ENCODE measurements at regions not wholly inside any gene's neighbourhood (a gene's known extent, or its start where the extent isn't known, plus 50 kb on each side); places are given as distances from the start of the nearest gene placed in this dataset.
"Not testable (repeated sequence)": the region's sequence is repeated elsewhere in the genome, so short reads cannot be mapped to it uniquely, and the experiment has no call there.

DNA sequence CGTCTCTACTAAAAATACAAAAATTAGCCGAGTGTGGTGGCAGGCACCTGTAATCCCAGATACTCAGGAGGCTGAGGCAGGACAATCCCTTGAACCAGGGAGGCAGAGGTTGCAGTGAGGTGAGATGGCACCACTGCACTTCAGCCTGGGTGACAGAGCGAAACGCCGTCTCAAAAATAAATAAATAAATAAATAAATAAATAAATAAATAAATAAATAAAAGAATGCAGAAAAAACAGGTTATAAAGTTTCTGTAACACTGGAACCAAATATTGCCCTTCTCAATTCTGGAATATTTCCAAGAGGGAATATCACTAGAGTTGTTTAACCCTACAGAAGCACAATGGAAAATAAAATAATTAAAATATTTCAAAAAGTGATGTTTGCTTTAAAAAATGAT, 418.4 kb downstream of the ADAM29 start:
- H4K91ac ChIP-seq (replicated peaks; ENCODE audit: insufficient read length, low read length); H3K4me3 ChIP-seq (ENCODE audit: extremely low read depth in 1 of 4, insufficient read depth in 2 of 4, low read depth in 3 of 4, low read length in 4 of 4); H4K8ac ChIP-seq (ENCODE audit: extremely low read depth, insufficient read depth, low read length); H2AK5ac ChIP-seq (ENCODE audit: low read depth, low read length); H2BK15ac ChIP-seq (ENCODE audit: low read length); H4K5ac ChIP-seq (ENCODE audit: insufficient read length, low read depth, low read length); FAIRE-seq; H3K4me1 ChIP-seq (replicated peaks in 1 of 4; ENCODE audit: control insufficient read depth in 3 of 4, insufficient read depth in 4 of 4, low read length in 3 of 4); H3K36me3 ChIP-seq (ENCODE audit: control insufficient read depth in 2 of 4, insufficient read depth in 4 of 4, low read length in 3 of 4); POLR2A ChIA-PET (ENCODE audit: partially characterized antibody); H3K9me3 ChIP-seq (ENCODE audit: insufficient read depth in 2 of 2, low read depth in 1 of 2, low read length in 1 of 2); H2BK12ac ChIP-seq (ENCODE audit: low read depth, low read length); H2BK5ac ChIP-seq (ENCODE audit: low read depth, low read length); H2AFZ ChIP-seq (ENCODE audit: low read length); CTCF ChIA-PET (ENCODE audit: partially characterized antibody); H4K20me1 ChIP-seq (replicated peaks in 1 of 2; ENCODE audit: control insufficient read depth in 1 of 2, insufficient read depth in 2 of 2, low read length in 2 of 2); H3K56ac ChIP-seq (replicated peaks; ENCODE audit: insufficient read length, low read depth, low read length); H3K79me1 ChIP-seq (ENCODE audit: low read depth, low read length); H3K27ac ChIP-seq (ENCODE audit: low read depth, low read length); H2BK20ac ChIP-seq (ENCODE audit: low read length); H3K4ac ChIP-seq (replicated peaks; ENCODE audit: insufficient read length, low read depth, low read length); DNase-seq (ENCODE audit: low read depth in 1 of 2, low spot score in 2 of 2); H3K23me2 ChIP-seq (ENCODE audit: low read depth, low read length); H3K23ac ChIP-seq (ENCODE audit: insufficient read length); H3K9ac ChIP-seq (replicated peaks in 1 of 4; ENCODE audit: extremely low read depth in 1 of 4, low read depth in 3 of 4, low read length in 3 of 4); H2BK120ac ChIP-seq (replicated peaks; ENCODE audit: low read depth, low read length); H3K14ac ChIP-seq (ENCODE audit: insufficient read length); H3K18ac ChIP-seq (ENCODE audit: extremely low read depth, low read length); H3K79me2 ChIP-seq (ENCODE audit: control insufficient read depth in 1 of 2, insufficient read depth in 2 of 2, low read length in 2 of 2); H3K27me3 ChIP-seq (replicated peaks in 1 of 4; ENCODE audit: control insufficient read depth in 3 of 4, extremely low read depth in 1 of 4, insufficient read depth in 3 of 4, low read length in 3 of 4); H3K4me2 ChIP-seq (ENCODE audit: insufficient read depth in 1 of 2, low read depth in 2 of 2, low read length in 2 of 2): not testable (repeated sequence)
- WGBS, 2 experiments (ENCODE audit: extremely low coverage in 1 of 2, insufficient coverage in 1 of 2, insufficient read length in 1 of 2, insufficient replicate concordance in 2 of 2, low coverage in 1 of 2, low lambda C conversion rate in 2 of 2, missing lambda C conversion rate in 1 of 2) = 97% methylated on average over 5 of the region's 5 CpGs; no CpG with 5 or more reads in 1 of the 2 experiments

Data from H1 (cell line).